ENCODE measurements at regions not wholly inside any gene's neighbourhood (a gene's known extent, or its start where the extent isn't known, plus 50 kb on each side); places are given as distances from the start of the nearest gene placed in this dataset.

DNA sequence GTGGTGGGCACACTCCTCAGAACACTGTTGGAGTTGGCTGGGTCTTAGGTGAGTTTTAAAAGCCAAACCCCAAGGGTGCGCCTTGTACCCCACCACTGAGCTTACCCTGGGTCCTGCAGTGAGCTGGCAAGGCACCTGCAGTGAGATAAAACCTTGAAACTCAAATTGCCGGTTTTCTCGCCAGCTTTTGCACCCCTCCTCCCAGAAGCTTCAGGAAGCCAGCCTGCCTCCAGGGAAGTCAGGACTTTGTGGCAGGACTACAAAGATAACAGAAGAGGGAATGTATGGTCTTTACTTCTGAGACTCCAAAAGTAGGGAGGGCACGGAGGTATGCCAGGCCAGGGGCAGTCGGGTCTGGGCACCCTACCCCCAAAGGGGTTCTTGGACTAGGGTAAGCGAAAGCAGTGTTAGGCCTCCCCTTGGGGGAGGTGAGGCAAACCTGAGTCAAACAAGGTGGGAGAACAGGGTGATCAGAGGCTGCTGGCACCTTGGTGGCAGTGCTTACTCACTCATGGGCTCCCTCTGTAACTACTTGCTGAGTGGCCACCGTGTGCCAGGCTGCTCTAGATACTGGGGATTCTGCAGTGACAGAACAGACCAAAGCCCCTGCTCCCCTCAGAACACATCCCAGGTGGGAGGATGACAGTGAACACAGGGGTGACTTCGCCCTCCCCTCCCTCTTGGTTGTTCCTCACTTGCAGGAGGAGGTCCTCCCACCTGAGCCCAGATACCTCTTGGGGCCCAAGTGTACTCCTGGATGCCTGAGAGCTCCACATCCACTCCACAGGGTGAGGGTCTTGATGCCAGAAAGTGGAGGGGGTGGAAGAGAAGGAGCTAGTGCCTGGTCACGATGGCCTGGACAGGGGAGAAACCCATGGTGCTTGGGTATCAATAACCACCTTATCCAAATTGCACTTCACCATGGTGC lies 69.3 kb upstream of the RGPD5 start:
- DNase-seq (ENCODE audit: low read depth) (no peak), FAIRE-seq (no peak)
- no peaks in the 10 kb centered on the region for H4K20me1 ChIP-seq (ENCODE audit: insufficient read depth, low read length)
- no peak overlapping the region for H3K4me3 Mint-ChIP-seq (ENCODE audit: unreplicated experiment)
- no peaks in the 10 kb centered on the region for H3K36me3 Mint-ChIP-seq (ENCODE audit: low read depth, unreplicated experiment)
- H3K27ac ChIP-seq (ENCODE audit: low read depth, low read length) = no peak overlapping the region
- H3K9me3 ChIP-seq (ENCODE audit: insufficient read depth, low read depth, low read length) = peaks cover 4% of the 10 kb centered on the region
- no peak overlapping the region for H3K27ac Mint-ChIP-seq (ENCODE audit: unreplicated experiment)
- H3K4me2 ChIP-seq (ENCODE audit: low read length) = no peak overlapping the region
- no peak overlapping the region for H3K4me3 ChIP-seq (ENCODE audit: insufficient read depth, low read depth, low read length)
- peaks cover 6% of the 10 kb centered on the region for H3K27me3 ChIP-seq (ENCODE audit: insufficient read depth, low read length)
- H3K4me1 Mint-ChIP-seq (ENCODE audit: low read depth, unreplicated experiment) = no peaks in the 10 kb centered on the region
- TF ChIP-seq EZH2 (IDR thresholded peaks at IDR 0.05; ENCODE audit: insufficient read depth, low read length) = no peak
- TF ChIP-seq, protein P1, sequence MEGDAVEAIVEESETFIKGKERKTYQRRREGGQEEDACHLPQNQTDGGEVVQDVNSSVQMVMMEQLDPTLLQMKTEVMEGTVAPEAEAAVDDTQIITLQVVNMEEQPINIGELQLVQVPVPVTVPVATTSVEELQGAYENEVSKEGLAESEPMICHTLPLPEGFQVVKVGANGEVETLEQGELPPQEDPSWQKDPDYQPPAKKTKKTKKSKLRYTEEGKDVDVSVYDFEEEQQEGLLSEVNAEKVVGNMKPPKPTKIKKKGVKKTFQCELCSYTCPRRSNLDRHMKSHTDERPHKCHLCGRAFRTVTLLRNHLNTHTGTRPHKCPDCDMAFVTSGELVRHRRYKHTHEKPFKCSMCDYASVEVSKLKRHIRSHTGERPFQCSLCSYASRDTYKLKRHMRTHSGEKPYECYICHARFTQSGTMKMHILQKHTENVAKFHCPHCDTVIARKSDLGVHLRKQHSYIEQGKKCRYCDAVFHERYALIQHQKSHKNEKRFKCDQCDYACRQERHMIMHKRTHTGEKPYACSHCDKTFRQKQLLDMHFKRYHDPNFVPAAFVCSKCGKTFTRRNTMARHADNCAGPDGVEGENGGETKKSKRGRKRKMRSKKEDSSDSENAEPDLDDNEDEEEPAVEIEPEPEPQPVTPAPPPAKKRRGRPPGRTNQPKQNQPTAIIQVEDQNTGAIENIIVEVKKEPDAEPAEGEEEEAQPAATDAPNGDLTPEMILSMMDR (IDR thresholded peaks at IDR 0.05; ENCODE audit: insufficient read depth, low read depth, low read length) = no peak
- H2AFZ ChIP-seq (ENCODE audit: low read depth, low read length) = no peak overlapping the region
- no peaks in the 10 kb centered on the region for H3K4me1 ChIP-seq (ENCODE audit: insufficient read depth, low read length)
- no peaks in the 10 kb centered on the region for H3K36me3 ChIP-seq (ENCODE audit: insufficient read depth, low read length)
- H3K27me3 Mint-ChIP-seq (ENCODE audit: low read depth, unreplicated experiment) = peaks cover 17% of the 10 kb centered on the region
- no peak overlapping the region for H3K9ac ChIP-seq (ENCODE audit: low read length)
- H3K79me2 ChIP-seq (ENCODE audit: insufficient read depth, low read length) = no peaks in the 10 kb centered on the region
- peaks cover 14% of the 10 kb centered on the region for H3K9me3 Mint-ChIP-seq (ENCODE audit: unreplicated experiment)

DNA sequence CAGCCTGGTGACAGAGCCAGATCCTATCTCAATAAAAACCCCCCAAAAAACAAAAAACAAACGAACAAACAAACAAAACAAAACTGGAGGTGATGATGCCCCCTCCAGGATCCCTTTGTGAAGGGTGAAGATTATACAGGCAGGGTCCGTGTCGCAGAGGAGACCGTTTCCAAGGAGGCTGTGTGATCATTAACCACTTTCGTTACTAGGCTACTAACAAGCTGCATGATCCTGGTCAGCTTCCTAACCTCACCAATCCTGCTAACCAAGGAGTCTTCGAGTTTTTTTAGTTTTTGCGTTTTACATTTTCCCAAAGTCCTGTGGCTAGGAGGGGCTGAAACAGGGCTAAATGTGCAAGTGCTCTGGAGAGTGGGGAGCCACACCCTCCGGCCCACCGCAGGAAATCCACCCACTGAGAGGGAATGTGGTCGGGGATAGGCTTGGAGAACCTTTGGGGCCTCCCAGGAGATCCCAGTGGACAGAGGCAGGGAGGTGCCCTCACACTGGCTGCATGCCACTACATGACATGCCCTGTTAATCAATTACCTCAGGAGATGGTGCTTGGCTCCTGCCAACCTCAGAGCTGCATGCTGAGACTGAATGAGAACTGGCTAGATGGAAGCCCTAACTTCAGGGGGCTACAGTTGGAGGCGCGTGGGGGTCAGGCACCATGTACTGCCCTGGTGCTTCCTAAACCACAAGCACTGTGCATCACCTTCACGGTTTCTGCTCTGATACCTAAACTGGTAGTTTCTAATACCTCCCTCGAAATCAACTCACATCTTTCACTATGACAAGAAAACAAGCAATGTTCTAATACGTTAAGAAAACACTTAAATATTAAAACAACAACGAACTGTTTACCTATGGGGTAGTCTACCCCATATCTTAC lies 67.5 kb upstream of the RGPD5 start:
- FAIRE-seq (no peak), DNase-seq (ENCODE audit: low read depth) (no peak)
- H3K4me3 Mint-ChIP-seq (ENCODE audit: unreplicated experiment) = no peak overlapping the region
- H4K20me1 ChIP-seq (ENCODE audit: insufficient read depth, low read length) = no peaks in the 10 kb centered on the region
- H3K27ac Mint-ChIP-seq (ENCODE audit: unreplicated experiment) = no peak overlapping the region
- H3K27me3 ChIP-seq (ENCODE audit: insufficient read depth, low read length) = peaks cover 6% of the 10 kb centered on the region
- H3K27me3 Mint-ChIP-seq (ENCODE audit: low read depth, unreplicated experiment) = peaks cover 8% of the 10 kb centered on the region
- peaks cover 14% of the 10 kb centered on the region for H3K9me3 Mint-ChIP-seq (ENCODE audit: unreplicated experiment)
- no peak overlapping the region for H3K27ac ChIP-seq (ENCODE audit: low read depth, low read length)
- no peaks in the 10 kb centered on the region for H3K4me1 ChIP-seq (ENCODE audit: insufficient read depth, low read length)
- H3K9me3 ChIP-seq (ENCODE audit: insufficient read depth, low read depth, low read length) = peaks cover 4% of the 10 kb centered on the region
- TF ChIP-seq, protein P1 (IDR thresholded peaks at IDR 0.05; ENCODE audit: insufficient read depth, low read depth, low read length) = no peak
- no peak for TF ChIP-seq EZH2 (IDR thresholded peaks at IDR 0.05; ENCODE audit: insufficient read depth, low read length)
- H3K79me2 ChIP-seq (ENCODE audit: insufficient read depth, low read length) = no peaks in the 10 kb centered on the region
- no peaks in the 10 kb centered on the region for H3K36me3 Mint-ChIP-seq (ENCODE audit: low read depth, unreplicated experiment)
- H3K4me2 ChIP-seq (ENCODE audit: low read length) = no peak overlapping the region
- no peaks in the 10 kb centered on the region for H3K4me1 Mint-ChIP-seq (ENCODE audit: low read depth, unreplicated experiment)
- H3K36me3 ChIP-seq (ENCODE audit: insufficient read depth, low read length) = no peaks in the 10 kb centered on the region
- H3K9ac ChIP-seq (ENCODE audit: low read length) = no peak overlapping the region
- H2AFZ ChIP-seq (ENCODE audit: low read depth, low read length) = no peak overlapping the region
- no peak overlapping the region for H3K4me3 ChIP-seq (ENCODE audit: insufficient read depth, low read depth, low read length)

All from astrocyte (in vitro differentiated cells and primary cell).